HFF-Myc (cell line): ENCODE measurements at regions not wholly inside any gene's neighbourhood (a gene's known extent, or its start where the extent isn't known, plus 50 kb on each side); places are given as distances from the start of the nearest gene placed in this dataset.

Experiments used
- DNase-seq: peaks from one replicate; pipeline ENCODE4 v3.0.0-alpha.2; 2011; ENCODE audit warnings: low read depth; ENCODE audit errors: extremely low read depth
- H3K4me3 ChIP-seq: replicated peaks from 2 replicates; pipeline ENCODE4 v1.5.1; 2011; ENCODE audit warnings: low read depth, mild to moderate bottlenecking, control low read depth, low read length
- TF ChIP-seq, protein P1 (sequence below): IDR thresholded peaks from 2 replicates; pipeline ENCODE4 v1.5.1; 2012; ENCODE audit warnings: mild to moderate bottlenecking, low read depth, low read length, control low read depth; ENCODE audit errors: missing control alignments

DNA sequence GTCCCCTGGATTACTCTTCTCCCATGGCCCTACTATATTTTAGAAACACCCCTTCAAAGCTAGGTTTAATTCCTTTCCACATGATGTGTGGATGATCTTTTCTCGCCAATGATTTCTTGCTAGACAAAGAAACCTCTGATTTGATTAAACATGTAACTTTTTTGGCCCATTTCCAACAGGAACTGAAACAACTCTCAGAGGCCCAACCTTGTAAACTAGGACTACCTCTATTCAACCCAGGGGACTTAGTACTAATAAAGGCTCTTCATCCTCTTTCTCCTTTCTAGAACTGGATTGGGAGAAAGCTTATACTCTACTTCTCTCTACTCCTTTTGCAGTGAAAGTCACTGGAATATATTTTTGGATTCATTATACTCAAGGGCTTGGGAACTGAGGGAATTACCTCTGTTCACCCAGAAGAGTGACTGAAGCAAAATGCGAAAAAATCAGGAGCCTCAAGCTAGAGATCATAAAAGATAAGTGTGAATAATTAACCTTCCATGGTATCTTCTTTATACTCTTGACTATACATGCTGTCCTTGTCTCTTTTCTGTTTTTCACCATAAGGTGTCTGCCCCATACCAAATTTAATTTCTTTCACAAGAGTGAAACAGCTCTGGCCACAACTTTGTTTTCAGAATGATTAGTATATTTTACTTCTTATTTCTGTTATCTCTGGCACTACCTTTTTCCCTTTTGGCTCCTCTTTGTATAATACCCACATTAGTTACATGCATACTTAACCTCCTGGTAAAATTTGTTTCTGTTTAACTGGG is 977.6 kb downstream of the SLITRK5 start:
- TF ChIP-seq, protein P1, sequence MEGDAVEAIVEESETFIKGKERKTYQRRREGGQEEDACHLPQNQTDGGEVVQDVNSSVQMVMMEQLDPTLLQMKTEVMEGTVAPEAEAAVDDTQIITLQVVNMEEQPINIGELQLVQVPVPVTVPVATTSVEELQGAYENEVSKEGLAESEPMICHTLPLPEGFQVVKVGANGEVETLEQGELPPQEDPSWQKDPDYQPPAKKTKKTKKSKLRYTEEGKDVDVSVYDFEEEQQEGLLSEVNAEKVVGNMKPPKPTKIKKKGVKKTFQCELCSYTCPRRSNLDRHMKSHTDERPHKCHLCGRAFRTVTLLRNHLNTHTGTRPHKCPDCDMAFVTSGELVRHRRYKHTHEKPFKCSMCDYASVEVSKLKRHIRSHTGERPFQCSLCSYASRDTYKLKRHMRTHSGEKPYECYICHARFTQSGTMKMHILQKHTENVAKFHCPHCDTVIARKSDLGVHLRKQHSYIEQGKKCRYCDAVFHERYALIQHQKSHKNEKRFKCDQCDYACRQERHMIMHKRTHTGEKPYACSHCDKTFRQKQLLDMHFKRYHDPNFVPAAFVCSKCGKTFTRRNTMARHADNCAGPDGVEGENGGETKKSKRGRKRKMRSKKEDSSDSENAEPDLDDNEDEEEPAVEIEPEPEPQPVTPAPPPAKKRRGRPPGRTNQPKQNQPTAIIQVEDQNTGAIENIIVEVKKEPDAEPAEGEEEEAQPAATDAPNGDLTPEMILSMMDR: no peak
- no peak for DNase-seq
- no peak overlapping the region for H3K4me3 ChIP-seq

DNA sequence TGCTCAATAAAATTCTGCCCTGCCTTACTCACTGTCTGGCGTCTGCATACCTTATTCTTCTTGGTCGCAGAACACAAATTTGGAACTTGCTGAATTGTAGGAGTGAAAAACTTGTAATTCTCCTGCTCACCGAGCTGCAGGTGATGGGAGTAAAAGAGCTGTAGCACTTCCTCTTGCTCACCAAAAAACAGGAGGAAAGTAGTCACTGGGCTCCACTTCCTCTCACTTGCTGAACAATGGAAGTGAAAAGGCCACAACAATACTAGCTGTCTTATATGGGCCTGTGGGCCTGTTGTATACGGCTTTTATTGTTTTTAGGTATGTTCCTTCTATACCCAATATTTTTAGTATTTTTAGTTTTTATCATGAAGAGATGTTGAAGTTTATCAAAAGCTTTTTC is 978.7 kb downstream of the SLITRK5 start:
- no peak for DNase-seq
- TF ChIP-seq, protein P1: no peak
- no peak overlapping the region for H3K4me3 ChIP-seq

DNA sequence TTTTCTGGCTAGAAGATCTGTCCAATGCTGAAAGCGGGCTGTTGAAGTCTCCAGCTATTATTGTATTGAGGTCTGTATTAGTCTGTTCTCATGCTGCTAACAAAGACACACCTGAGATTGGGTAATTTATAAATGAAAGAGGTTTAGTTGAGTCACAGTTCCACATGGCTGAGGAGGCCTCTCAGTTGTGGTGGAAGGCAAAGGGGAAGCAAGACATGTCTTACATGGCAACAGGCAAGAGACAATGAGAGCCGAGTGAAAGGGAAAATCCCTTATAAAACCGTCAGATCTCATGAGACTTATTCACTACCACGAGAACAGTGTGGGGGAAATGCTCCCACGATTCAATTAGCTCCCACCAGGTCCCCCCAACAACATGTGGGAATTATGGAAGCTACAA is 980.4 kb downstream of the SLITRK5 start:
- TF ChIP-seq, protein P1: no peak
- no peak overlapping the region for H3K4me3 ChIP-seq
- no peak for DNase-seq

DNA sequence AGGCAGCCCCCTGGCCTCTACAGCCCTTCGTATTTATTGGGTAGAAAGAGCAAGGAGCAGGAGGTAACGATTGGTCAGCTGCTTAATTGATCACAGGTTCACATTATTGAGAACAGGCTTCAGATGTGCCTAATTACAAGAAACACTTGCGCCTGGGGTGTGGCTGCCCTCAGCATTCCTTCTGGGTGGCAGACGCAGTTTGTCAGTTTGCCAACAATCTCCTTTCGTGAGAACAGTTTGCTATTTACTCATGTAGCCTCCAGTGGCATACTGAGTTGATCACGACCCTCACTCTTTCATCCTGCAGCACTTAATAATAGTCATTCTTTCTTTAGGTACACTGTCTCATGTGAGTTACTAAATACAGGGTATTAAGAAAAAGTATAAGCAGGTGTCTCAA is 985.6 kb downstream of the SLITRK5 start:
- TF ChIP-seq, protein P1: no peak
- H3K4me3 ChIP-seq: no peak overlapping the region
- no peak for DNase-seq

DNA sequence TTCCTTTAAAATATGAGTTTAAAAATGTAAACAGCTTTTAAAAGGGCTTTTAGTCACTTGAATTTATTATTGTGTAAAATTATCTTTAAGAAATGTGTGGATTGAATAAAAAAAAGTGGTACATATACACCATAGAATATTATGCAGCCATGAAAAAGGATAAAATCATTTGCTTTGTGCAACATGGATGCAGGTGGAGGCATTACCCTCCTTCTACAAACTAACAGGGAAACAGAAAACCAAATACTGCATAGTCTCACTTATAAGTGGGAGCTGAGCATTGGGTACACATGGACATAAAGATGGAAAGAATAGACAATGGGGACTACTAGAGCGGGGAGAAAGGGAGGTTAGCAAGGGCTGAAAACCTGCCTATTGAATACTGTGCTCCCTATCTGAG is 999.3 kb downstream of the SLITRK5 start:
- TF ChIP-seq, protein P1: no peak
- no peak for DNase-seq
- H3K4me3 ChIP-seq: no peak overlapping the region

DNA sequence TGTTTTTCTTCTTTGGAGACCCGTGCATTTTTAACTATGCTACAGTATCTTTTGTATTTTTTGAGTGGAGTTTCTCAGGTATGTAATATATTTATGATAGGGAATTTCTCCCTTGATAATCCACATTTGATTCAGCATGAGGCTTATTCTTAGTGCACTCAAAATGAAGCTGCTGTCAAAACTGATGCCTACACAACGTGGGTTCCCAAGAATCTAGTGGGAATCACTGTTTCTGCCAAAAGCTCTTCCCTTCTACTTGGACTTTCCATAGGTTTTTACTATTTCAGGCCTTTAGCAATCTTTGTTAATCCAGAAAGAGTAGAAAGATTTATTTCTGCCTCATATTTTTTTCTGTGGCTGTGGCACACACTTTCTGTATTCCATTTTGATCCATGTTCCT is 1003.7 kb downstream of the SLITRK5 start:
- DNase-seq: no peak
- TF ChIP-seq, protein P1: no peak
- no peak overlapping the region for H3K4me3 ChIP-seq
